K562 (cell line): ENCODE measurements at regions not wholly inside any gene's neighbourhood (a gene's known extent, or its start where the extent isn't known, plus 50 kb on each side); places are given as distances from the start of the nearest gene placed in this dataset.

Experiments
- CBX8 ChIP-seq: fragments of 200-600 bp; sonication (generic); IDR thresholded peaks from 2 replicates; pipeline ENCODE4 v1.6.1; 2012; ENCODE audit warnings: borderline replicate concordance, mixed run types, low read depth, mild to moderate bottlenecking, moderate library complexity, mixed read lengths, low read length, control low read depth, inconsistent platforms; ENCODE audit not compliant: poor library complexity, severe bottlenecking; ENCODE audit errors: extremely low read depth
- DDX20 ChIP-seq: fragments of 450-650 bp; IDR thresholded peaks from 2 replicates; pipeline ENCODE4 v1.6.1; 2016; ENCODE audit warnings: missing genetic modification characterization, low read depth, mild to moderate bottlenecking, missing compliant biosample characterization, moderate library complexity
- FOXK1 ChIP-seq: sonication (generic); formaldehyde crosslinking; IDR thresholded peaks from 2 replicates; pipeline ENCODE4 v1.8.0; 2022; ENCODE audit warnings: missing genetic modification reagents, mild to moderate bottlenecking, borderline replicate concordance
- JUN ChIP-seq, 2 experiments: sonication (generic) in 1 of 2; formaldehyde crosslinking in 1 of 2; IDR thresholded peaks; 2 replicates each; pipeline versions ENCODE4 v1.6.1 to v1.8.0; 2012 to 2022; ENCODE audit warnings: borderline replicate concordance in 2 of 2, mild to moderate bottlenecking in 2 of 2, improper control_type of control experiment in 1 of 2, low read depth in 1 of 2, low read length in 1 of 2, missing genetic modification reagents in 1 of 2
- MAZ ChIP-seq, 2 experiments: fragments of 450-650 bp in 1 of 2; sonication (generic) in 1 of 2; formaldehyde crosslinking; IDR thresholded peaks in 1 of 2; conservative IDR thresholded peaks in 1 of 2; 2 replicates each; pipeline versions ENCODE4 v1.4.0 to v1.5.0; 2020; ENCODE audit warnings: mild to moderate bottlenecking in 1 of 2, missing genetic modification reagents in 1 of 2
- MCM2 ChIP-seq: fragments of 450-650 bp; IDR thresholded peaks from 2 replicates; pipeline ENCODE4 v1.6.1; 2017; ENCODE audit warnings: low read depth, mild to moderate bottlenecking
- MED1 ChIP-seq: sonication (generic); formaldehyde crosslinking; IDR thresholded peaks from 2 replicates; pipeline ENCODE4 v1.8.1; 2023; ENCODE audit warnings: missing genetic modification reagents, borderline replicate concordance
- NFIX ChIP-seq: fragments of 250-450 bp; sonication (Bioruptor Pico); IDR thresholded peaks from 2 replicates; pipeline ENCODE4 v1.4.0; 2020; ENCODE audit warnings: low read depth, mild to moderate bottlenecking, moderate library complexity
- POU5F1 ChIP-seq: fragments of 150-350 bp; IDR thresholded peaks from 2 replicates; pipeline ENCODE4 v1.6.1; 2014; ENCODE audit warnings: borderline replicate concordance, low read length, low read depth, mild to moderate bottlenecking; ENCODE audit not compliant: partially characterized antibody
- RCOR1 ChIP-seq, 2 experiments: IDR thresholded peaks; 2 replicates each; pipeline ENCODE4 v1.6.1; 2012; ENCODE audit warnings: low read depth in 2 of 2, low read length in 2 of 2, borderline replicate concordance in 1 of 2, improper control_type of control experiment in 1 of 2
- SIN3B ChIP-seq: fragments of 450-650 bp; IDR thresholded peaks from 2 replicates; pipeline ENCODE4 v1.6.1; 2017; ENCODE audit warnings: low read depth, mild to moderate bottlenecking, moderate library complexity
- SIX5 ChIP-seq, 2 experiments: IDR thresholded peaks; 2 replicates each; pipeline ENCODE4 v1.6.1; 2011; ENCODE audit warnings: low read length in 2 of 2, borderline replicate concordance in 1 of 2, low read depth in 1 of 2, mild to moderate bottlenecking in 1 of 2, moderate library complexity in 1 of 2; ENCODE audit not compliant: insufficient read depth in 1 of 2
- SNRNP70 ChIP-seq: fragments of 200-400 bp; formaldehyde crosslinking; optimal IDR thresholded peaks from 2 replicates; pipeline ENCODE3; 2017; ENCODE audit warnings: low read depth, low read length
- ZFP36 ChIP-seq: fragments of 150-350 bp; IDR thresholded peaks from 2 replicates; pipeline ENCODE4 v1.6.1; 2018; ENCODE audit warnings: low read length, low read depth; ENCODE audit not compliant: partially characterized antibody
- ZNF121 ChIP-seq: sonication (generic); formaldehyde crosslinking; conservative IDR thresholded peaks from 2 replicates; pipeline ENCODE4 v1.8.0; 2022; ENCODE audit warnings: missing genetic modification reagents
- ZNF778 ChIP-seq: fragments of 450-650 bp; formaldehyde crosslinking; IDR thresholded peaks from 2 replicates; pipeline ENCODE4 v1.4.0; 2020; ENCODE audit warnings: mild to moderate bottlenecking, moderate library complexity
- TF ChIP-seq, protein P1 (sequence below): sonication (generic); formaldehyde crosslinking; IDR thresholded peaks from 2 replicates; pipeline ENCODE4 v1.9.0; 2022; ENCODE audit warnings: mild to moderate bottlenecking, missing genetic modification reagents
- TF ChIP-seq, protein P2 (sequence below): IDR thresholded peaks from 2 replicates; pipeline ENCODE4 v1.6.1; 2011; ENCODE audit not compliant: insufficient read length; ENCODE audit errors: extremely low read depth
- TF ChIP-seq, protein P3 (sequence below): fragments of 250-450 bp; sonication (Bioruptor Pico); IDR thresholded peaks from 2 replicates; pipeline ENCODE4 v1.5.0; 2021; ENCODE audit warnings: mild to moderate bottlenecking, borderline replicate concordance
- TF ChIP-seq, protein P4 (sequence below): fragments of 250-450 bp; sonication (Bioruptor Pico); IDR thresholded peaks from 2 replicates; pipeline ENCODE4 v1.4.0; 2020
- TF ChIP-seq, protein P5 (sequence below): fragments of 450-650 bp; formaldehyde crosslinking; IDR thresholded peaks from 2 replicates; pipeline ENCODE4 v1.4.0; 2020; ENCODE audit warnings: mild to moderate bottlenecking, moderate library complexity

DNA sequence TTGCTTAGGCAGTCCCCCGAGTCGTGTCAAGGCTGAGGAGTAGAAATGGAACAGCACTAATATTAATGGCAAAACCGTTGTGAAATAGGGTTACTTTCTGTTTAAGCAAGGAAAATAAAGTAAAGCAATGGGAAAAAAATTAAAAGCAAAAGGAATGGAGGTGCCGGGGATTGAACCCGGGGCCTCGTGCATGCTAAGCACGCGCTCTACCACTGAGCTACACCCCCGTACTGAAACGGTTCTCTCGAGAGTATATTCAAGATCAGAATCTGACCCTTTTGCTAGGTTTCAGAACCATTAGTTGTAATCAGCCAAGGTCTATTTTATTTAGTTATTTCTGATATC lies 85.5 kb downstream of the TRIM27 start (continued):
- TF ChIP-seq, protein P1, sequence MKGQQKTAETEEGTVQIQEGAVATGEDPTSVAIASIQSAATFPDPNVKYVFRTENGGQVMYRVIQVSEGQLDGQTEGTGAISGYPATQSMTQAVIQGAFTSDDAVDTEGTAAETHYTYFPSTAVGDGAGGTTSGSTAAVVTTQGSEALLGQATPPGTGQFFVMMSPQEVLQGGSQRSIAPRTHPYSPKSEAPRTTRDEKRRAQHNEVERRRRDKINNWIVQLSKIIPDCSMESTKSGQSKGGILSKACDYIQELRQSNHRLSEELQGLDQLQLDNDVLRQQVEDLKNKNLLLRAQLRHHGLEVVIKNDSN = no peak
- TF ChIP-seq JUN (IDR thresholded peaks at IDR 0.05; ENCODE audit: borderline replicate concordance, low read depth, low read length) = no peak
- 0 out of 2 replicates have a peak, but pooled peaks have one; percentile 64 for TF ChIP-seq JUN (CRISPR knock-in tag; IDR thresholded peaks at IDR 0.05; ENCODE audit: borderline replicate concordance)
- TF ChIP-seq FOXK1 (CRISPR knock-in tag) = no peak
- TF ChIP-seq, protein P2, sequence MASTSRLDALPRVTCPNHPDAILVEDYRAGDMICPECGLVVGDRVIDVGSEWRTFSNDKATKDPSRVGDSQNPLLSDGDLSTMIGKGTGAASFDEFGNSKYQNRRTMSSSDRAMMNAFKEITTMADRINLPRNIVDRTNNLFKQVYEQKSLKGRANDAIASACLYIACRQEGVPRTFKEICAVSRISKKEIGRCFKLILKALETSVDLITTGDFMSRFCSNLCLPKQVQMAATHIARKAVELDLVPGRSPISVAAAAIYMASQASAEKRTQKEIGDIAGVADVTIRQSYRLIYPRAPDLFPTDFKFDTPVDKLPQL = no peak
- no peak for TF ChIP-seq MED1 (CRISPR knock-in tag)
- TF ChIP-seq, protein P3, sequence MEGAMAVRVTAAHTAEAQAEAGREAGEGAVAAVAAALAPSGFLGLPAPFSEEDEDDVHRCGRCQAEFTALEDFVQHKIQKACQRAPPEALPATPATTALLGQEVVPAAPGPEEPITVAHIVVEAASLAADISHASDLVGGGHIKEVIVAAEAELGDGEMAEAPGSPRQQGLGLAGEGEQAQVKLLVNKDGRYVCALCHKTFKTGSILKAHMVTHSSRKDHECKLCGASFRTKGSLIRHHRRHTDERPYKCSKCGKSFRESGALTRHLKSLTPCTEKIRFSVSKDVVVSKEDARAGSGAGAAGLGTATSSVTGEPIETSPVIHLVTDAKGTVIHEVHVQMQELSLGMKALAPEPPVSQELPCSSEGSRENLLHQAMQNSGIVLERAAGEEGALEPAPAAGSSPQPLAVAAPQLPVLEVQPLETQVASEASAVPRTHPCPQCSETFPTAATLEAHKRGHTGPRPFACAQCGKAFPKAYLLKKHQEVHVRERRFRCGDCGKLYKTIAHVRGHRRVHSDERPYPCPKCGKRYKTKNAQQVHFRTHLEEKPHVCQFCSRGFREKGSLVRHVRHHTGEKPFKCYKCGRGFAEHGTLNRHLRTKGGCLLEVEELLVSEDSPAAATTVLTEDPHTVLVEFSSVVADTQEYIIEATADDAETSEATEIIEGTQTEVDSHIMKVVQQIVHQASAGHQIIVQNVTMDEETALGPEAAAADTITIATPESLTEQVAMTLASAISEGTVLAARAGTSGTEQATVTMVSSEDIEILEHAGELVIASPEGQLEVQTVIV (CRISPR knock-in tag) = no peak; the same call in 1 of the 2 replicates
- no peak for TF ChIP-seq ZFP36
- no peak; a peak in 1 of 4 replicates for TF ChIP-seq MAZ (CRISPR knock-in tag; conservative IDR thresholded peaks at IDR 0.05 in 1 of 2, IDR thresholded peaks at IDR 0.05 in 1 of 2)
- no peak for TF ChIP-seq RCOR1 (IDR thresholded peaks at IDR 0.05; ENCODE audit: borderline replicate concordance in 1 of 2, low read depth in 2 of 2, low read length in 2 of 2)
- no peak for TF ChIP-seq POU5F1
- TF ChIP-seq ZNF778 (CRISPR knock-in tag) = no peak
- TF ChIP-seq, protein P4, sequence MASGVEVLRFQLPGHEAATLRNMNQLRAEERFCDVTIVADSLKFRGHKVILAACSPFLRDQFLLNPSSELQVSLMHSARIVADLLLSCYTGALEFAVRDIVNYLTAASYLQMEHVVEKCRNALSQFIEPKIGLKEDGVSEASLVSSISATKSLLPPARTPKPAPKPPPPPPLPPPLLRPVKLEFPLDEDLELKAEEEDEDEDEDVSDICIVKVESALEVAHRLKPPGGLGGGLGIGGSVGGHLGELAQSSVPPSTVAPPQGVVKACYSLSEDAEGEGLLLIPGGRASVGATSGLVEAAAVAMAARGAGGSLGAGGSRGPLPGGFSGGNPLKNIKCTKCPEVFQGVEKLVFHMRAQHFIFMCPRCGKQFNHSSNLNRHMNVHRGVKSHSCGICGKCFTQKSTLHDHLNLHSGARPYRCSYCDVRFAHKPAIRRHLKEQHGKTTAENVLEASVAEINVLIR = peak; percentile 41; the same call in 1 of the 2 replicates
- TF ChIP-seq, protein P5, sequence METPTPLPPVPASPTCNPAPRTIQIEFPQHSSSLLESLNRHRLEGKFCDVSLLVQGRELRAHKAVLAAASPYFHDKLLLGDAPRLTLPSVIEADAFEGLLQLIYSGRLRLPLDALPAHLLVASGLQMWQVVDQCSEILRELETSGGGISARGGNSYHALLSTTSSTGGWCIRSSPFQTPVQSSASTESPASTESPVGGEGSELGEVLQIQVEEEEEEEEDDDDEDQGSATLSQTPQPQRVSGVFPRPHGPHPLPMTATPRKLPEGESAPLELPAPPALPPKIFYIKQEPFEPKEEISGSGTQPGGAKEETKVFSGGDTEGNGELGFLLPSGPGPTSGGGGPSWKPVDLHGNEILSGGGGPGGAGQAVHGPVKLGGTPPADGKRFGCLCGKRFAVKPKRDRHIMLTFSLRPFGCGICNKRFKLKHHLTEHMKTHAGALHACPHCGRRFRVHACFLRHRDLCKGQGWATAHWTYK (CRISPR knock-in tag) = no peak
- TF ChIP-seq CBX8 = no peak
- TF ChIP-seq SNRNP70 = no peak
- 0 out of 2 replicates have a peak, but pooled peaks have one; percentile 10 for TF ChIP-seq NFIX
- TF ChIP-seq MCM2 = no peak
- TF ChIP-seq SIX5 (IDR thresholded peaks at IDR 0.05; ENCODE audit: borderline replicate concordance in 1 of 2, insufficient read depth in 1 of 2, low read depth in 1 of 2, low read length in 2 of 2) = no peak
- no peak for TF ChIP-seq ZNF121 (CRISPR knock-in tag)
- 0 out of 2 replicates have a peak, but pooled peaks have one; percentile 4 for TF ChIP-seq SIN3B
- TF ChIP-seq DDX20 (tag) = no peak; the same call in 1 of the 2 replicates
